ENCODE measurements at regions not wholly inside any gene's neighbourhood (a gene's known extent, or its start where the extent isn't known, plus 50 kb on each side); places are given as distances from the start of the nearest gene placed in this dataset.

GRCh38 chr1:75984781-75985180 lies 52.6 kb upstream of the ASB17 start:
- FAIRE-seq: no peak
- TF ChIP-seq POLR2A (IDR thresholded peaks at IDR 0.05; ENCODE audit: low read depth, low read length): no peak
- DNase-seq (ENCODE audit: insufficient read length, low spot score): no peak

- DNase-seq (ENCODE audit: insufficient read length, low spot score) (no peak), FAIRE-seq (no peak)
Observed at GRCh38 chr1:75985827-75986226, 53.6 kb upstream of the ASB17 start.

GRCh38 chr1:75986478-75986877 lies 54.3 kb upstream of the ASB17 start:
- DNase-seq (ENCODE audit: insufficient read length, low spot score) (no peak), FAIRE-seq (no peak)
- no peak for TF ChIP-seq POLR2A (IDR thresholded peaks at IDR 0.05; ENCODE audit: low read depth, low read length)

More at GRCh38 chr1:75985827-75986226, 53.6 kb upstream of the ASB17 start:
- TF ChIP-seq POLR2A (IDR thresholded peaks at IDR 0.05; ENCODE audit: low read depth, low read length): no peak

- FAIRE-seq: no peak
- no peak for DNase-seq (ENCODE audit: insufficient read length, low spot score)
Observed at GRCh38 chr1:75989121-75989520, 56.9 kb upstream of the ASB17 start.

GRCh38 chr1:75990686-75991085 lies 58.5 kb upstream of the ASB17 start:
- TF ChIP-seq POLR2A (IDR thresholded peaks at IDR 0.05; ENCODE audit: low read depth, low read length): no peak
- FAIRE-seq (no peak), DNase-seq (ENCODE audit: insufficient read length, low spot score) (no peak)

More at GRCh38 chr1:75989121-75989520, 56.9 kb upstream of the ASB17 start:
- no peak for TF ChIP-seq POLR2A (IDR thresholded peaks at IDR 0.05; ENCODE audit: low read depth, low read length)

GRCh38 chr1:75991497-75992114 lies 59.4 kb upstream of the ASB17 start:
- TF ChIP-seq POLR2A (IDR thresholded peaks at IDR 0.05; ENCODE audit: low read depth, low read length): no peak
- DNase-seq (ENCODE audit: insufficient read length, low spot score) (peak; percentile 42), FAIRE-seq (peak; percentile 89)

- no peak for FAIRE-seq
- no peak for TF ChIP-seq POLR2A (IDR thresholded peaks at IDR 0.05; ENCODE audit: low read depth, low read length)
- no peak for DNase-seq (ENCODE audit: insufficient read length, low spot score)
Observed at GRCh38 chr1:75992312-75992711, 60.1 kb upstream of the ASB17 start.

GRCh38 chr1:75993661-75994060 lies 61.5 kb upstream of the ASB17 start:
- no peak for TF ChIP-seq POLR2A (IDR thresholded peaks at IDR 0.05; ENCODE audit: low read depth, low read length)
- no peak for DNase-seq (ENCODE audit: insufficient read length, low spot score)
- no peak for FAIRE-seq

GRCh38 chr1:75996196-75996595 lies 64.0 kb upstream of the ASB17 start:
- no peak for FAIRE-seq
- DNase-seq (ENCODE audit: insufficient read length, low spot score): no peak
- no peak for TF ChIP-seq POLR2A (IDR thresholded peaks at IDR 0.05; ENCODE audit: low read depth, low read length)

GRCh38 chr1:75999034-75999433 lies 66.8 kb upstream of the ASB17 start:
- no peak for DNase-seq (ENCODE audit: insufficient read length, low spot score)
- TF ChIP-seq POLR2A (IDR thresholded peaks at IDR 0.05; ENCODE audit: low read depth, low read length): no peak
- no peak for FAIRE-seq

GRCh38 chr1:76003946-76004345 lies 70.6 kb upstream of the ST6GALNAC3 start:
- DNase-seq (ENCODE audit: insufficient read length, low spot score): no peak
- FAIRE-seq: no peak
- TF ChIP-seq POLR2A (IDR thresholded peaks at IDR 0.05; ENCODE audit: low read depth, low read length): no peak

- FAIRE-seq (no peak), DNase-seq (ENCODE audit: insufficient read length, low spot score) (no peak)
Observed at GRCh38 chr1:76005765-76006164, 68.8 kb upstream of the ST6GALNAC3 start.

GRCh38 chr1:76006234-76006633 lies 68.3 kb upstream of the ST6GALNAC3 start:
- no peak for TF ChIP-seq POLR2A (IDR thresholded peaks at IDR 0.05; ENCODE audit: low read depth, low read length)
- no peak for DNase-seq (ENCODE audit: insufficient read length, low spot score)
- FAIRE-seq: no peak

More at GRCh38 chr1:76005765-76006164, 68.8 kb upstream of the ST6GALNAC3 start:
- TF ChIP-seq POLR2A (IDR thresholded peaks at IDR 0.05; ENCODE audit: low read depth, low read length): no peak

GRCh38 chr1:76010802-76011201 lies 63.7 kb upstream of the ST6GALNAC3 start:
- DNase-seq (ENCODE audit: insufficient read length, low spot score) (no peak), FAIRE-seq (no peak)
- TF ChIP-seq POLR2A (IDR thresholded peaks at IDR 0.05; ENCODE audit: low read depth, low read length): no peak

- DNase-seq (ENCODE audit: insufficient read length, low spot score): no peak
- FAIRE-seq: no peak
- TF ChIP-seq POLR2A (IDR thresholded peaks at IDR 0.05; ENCODE audit: low read depth, low read length): no peak
Observed at GRCh38 chr1:76012341-76013205, 62.0 kb upstream of the ST6GALNAC3 start.

Data from H54 (cell line).